Caco-2 (cell line): ENCODE measurements at regions not wholly inside any gene's neighbourhood (a gene's known extent, or its start where the extent isn't known, plus 50 kb on each side); places are given as distances from the start of the nearest gene placed in this dataset.

Experiments
- BruUV-seq: library from RNA; stranded (reverse); fragments of 400-500 nt; replicated peaks from 2 replicates; lab custom pipeline; 2021; lab: Mats Ljungman, UMichigan
- CTCF ChIA-PET: fragments of 300-600 bp; sonication (Branson Sonifier 250); formaldehyde crosslinking; loops from one replicate; lab custom pipeline; 2022; ENCODE audit warnings: antibody characterized with exemption; lab: Charles Lee
- POLR2A ChIA-PET: fragments of 300-600 bp; sonication (Branson Sonifier 250); formaldehyde crosslinking; loops from one replicate; lab custom pipeline; 2022; ENCODE audit warnings: antibody characterized with exemption; lab: Charles Lee
- DNase-seq, 2 experiments: peaks; one replicate each; pipeline versions ENCODE4 v3.0.0 to v3.0.0-alpha.2; 2020 to 2022
- H3K27me3 ChIP-seq: replicated peaks from 2 replicates; pipeline ENCODE4 v1.6.0; 2011; ENCODE audit warnings: low read length; ENCODE audit not compliant: control insufficient read depth, insufficient read depth
- H3K36me3 ChIP-seq: 2 replicates; pipeline ENCODE4 v1.5.1; 2011; ENCODE audit warnings: low read length; ENCODE audit not compliant: control insufficient read depth, insufficient read depth
- H3K4me1 ChIP-seq: fragments of 250-450 bp; sonication (Bioruptor Pico); 2 replicates; pipeline ENCODE4 v1.5.1; 2020; ENCODE audit warnings: mild to moderate bottlenecking
- H3K4me3 ChIP-seq: 2 replicates; pipeline ENCODE4 v1.5.1; 2011; ENCODE audit warnings: low read depth, mild to moderate bottlenecking, control low read depth, low read length
- H3K9me3 ChIP-seq: fragments of 250-450 bp; sonication (Bioruptor Pico); 2 replicates; pipeline ENCODE4 v1.5.1; 2020; ENCODE audit warnings: mild to moderate bottlenecking, moderate library complexity
- H3K27ac Mint-ChIP-seq: one replicate; pipeline ENCODE4 v1.8.0; 2022; ENCODE audit warnings: mixed read lengths; ENCODE audit not compliant: unreplicated experiment
- H3K27me3 Mint-ChIP-seq: one replicate; pipeline ENCODE4 v1.8.0; 2022; ENCODE audit warnings: mixed read lengths; ENCODE audit not compliant: insufficient read depth, unreplicated experiment
- H3K36me3 Mint-ChIP-seq: one replicate; pipeline ENCODE4 v1.8.0; 2022; ENCODE audit warnings: mild to moderate bottlenecking, mixed read lengths; ENCODE audit not compliant: insufficient read depth, unreplicated experiment
- H3K4me1 Mint-ChIP-seq: one replicate; pipeline ENCODE4 v1.8.0; 2022; ENCODE audit warnings: low read depth, mixed read lengths; ENCODE audit not compliant: unreplicated experiment
- H3K4me3 Mint-ChIP-seq: one replicate; pipeline ENCODE4 v1.8.0; 2022; ENCODE audit warnings: mild to moderate bottlenecking, moderate library complexity, mixed read lengths; ENCODE audit not compliant: unreplicated experiment
- H3K9me3 Mint-ChIP-seq: one replicate; pipeline ENCODE4 v1.8.0; 2022; ENCODE audit warnings: mixed read lengths; ENCODE audit not compliant: unreplicated experiment
- intact Hi-C: fragments of 100-400 bp; cut with micrococcal nuclease; formaldehyde crosslinking; loops from one replicate; pipeline ENCODE4 v1.10.0; 2022; ENCODE audit not compliant: unreplicated experiment
- TF ChIP-seq, protein P1 (sequence below), 2 experiments: fragments of 200-600 bp in 1 of 2; IDR thresholded peaks; 1 replicate in 1 of 2; 2 replicates in 1 of 2; pipeline versions ENCODE4 v1.5.1 to v1.8.0; 2011 to 2022; ENCODE audit warnings: antibody characterized with exemption in 1 of 2, control low read depth in 1 of 2, inconsistent platforms in 1 of 2, low read depth in 1 of 2, low read length in 1 of 2, mild to moderate bottlenecking in 1 of 2, moderate library complexity in 1 of 2; ENCODE audit not compliant: insufficient read depth in 1 of 2, severe bottlenecking in 1 of 2, unreplicated experiment in 1 of 2

DNA sequence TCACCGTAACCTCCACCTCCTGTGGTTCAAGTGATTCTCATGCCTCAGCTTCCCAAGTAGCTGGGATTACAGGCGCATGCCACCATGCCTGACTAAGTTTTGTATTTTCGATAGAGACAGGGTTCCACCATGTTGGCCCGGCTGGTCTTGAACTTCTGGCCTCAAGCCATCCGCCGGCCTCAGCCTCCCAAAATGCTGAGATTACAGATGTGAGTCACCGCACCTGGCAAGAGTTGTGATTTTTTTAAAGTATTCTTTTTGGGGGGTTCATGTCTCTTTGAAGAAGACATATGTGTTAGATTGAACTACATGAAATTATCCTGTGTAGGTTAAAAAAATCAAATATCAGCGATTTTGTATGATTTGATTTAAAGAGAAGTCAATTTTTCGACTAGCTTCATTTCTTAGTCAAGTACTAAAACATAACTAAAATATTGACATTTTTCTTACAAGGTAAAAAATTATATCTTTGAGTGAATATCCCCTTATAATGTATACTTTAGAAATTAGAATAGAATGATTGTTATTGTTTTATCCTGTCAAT is 60.3 kb upstream of the ANTXR2 start:
- Mint-ChIP-seq H3K27me3 (peaks cover 2% of the 10 kb centered on the region), H3K36me3 (no peaks in the 10 kb centered on the region), H3K4me3 (no peak overlapping the region), H3K4me1 (peaks cover 7% of the 10 kb centered on the region), H3K27ac (no peak overlapping the region), H3K9me3 (no peaks in the 10 kb centered on the region)
- Histone ChIP-seq H3K36me3 (no peaks in the 10 kb centered on the region), H3K27me3 (no peaks in the 10 kb centered on the region), H3K4me1 (no peaks in the 10 kb centered on the region), H3K9me3 (no peaks in the 10 kb centered on the region), H3K4me3 (no peak overlapping the region)
- DNase-seq: no peak
- CTCF ChIA-PET: no interaction called here
- TF ChIP-seq, protein P1, sequence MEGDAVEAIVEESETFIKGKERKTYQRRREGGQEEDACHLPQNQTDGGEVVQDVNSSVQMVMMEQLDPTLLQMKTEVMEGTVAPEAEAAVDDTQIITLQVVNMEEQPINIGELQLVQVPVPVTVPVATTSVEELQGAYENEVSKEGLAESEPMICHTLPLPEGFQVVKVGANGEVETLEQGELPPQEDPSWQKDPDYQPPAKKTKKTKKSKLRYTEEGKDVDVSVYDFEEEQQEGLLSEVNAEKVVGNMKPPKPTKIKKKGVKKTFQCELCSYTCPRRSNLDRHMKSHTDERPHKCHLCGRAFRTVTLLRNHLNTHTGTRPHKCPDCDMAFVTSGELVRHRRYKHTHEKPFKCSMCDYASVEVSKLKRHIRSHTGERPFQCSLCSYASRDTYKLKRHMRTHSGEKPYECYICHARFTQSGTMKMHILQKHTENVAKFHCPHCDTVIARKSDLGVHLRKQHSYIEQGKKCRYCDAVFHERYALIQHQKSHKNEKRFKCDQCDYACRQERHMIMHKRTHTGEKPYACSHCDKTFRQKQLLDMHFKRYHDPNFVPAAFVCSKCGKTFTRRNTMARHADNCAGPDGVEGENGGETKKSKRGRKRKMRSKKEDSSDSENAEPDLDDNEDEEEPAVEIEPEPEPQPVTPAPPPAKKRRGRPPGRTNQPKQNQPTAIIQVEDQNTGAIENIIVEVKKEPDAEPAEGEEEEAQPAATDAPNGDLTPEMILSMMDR (IDR thresholded peaks at IDR 0.05; ENCODE audit: insufficient read depth in 1 of 2, low read depth in 1 of 2, low read length in 1 of 2, severe bottlenecking in 1 of 2, unreplicated experiment in 1 of 2): no peak
- BruUV-seq: no TSS peak
- intact Hi-C loops: no loop called here
- POLR2A ChIA-PET: no interaction called here

GRCh38 chr4:80129785-80130184 is 56.8 kb upstream of the ANTXR2 start:
- CTCF ChIA-PET: no interaction called here
- no peaks in the 10 kb centered on the region for H3K4me1 Mint-ChIP-seq
- H3K9me3 Mint-ChIP-seq: no peaks in the 10 kb centered on the region
- POLR2A ChIA-PET: no interaction called here
- no peaks in the 10 kb centered on the region for H3K36me3 Mint-ChIP-seq
- no peak overlapping the region for H3K27ac Mint-ChIP-seq
- Histone ChIP-seq H3K27me3 (no peaks in the 10 kb centered on the region), H3K4me3 (no peak overlapping the region), H3K4me1 (no peaks in the 10 kb centered on the region), H3K9me3 (no peaks in the 10 kb centered on the region), H3K36me3 (no peaks in the 10 kb centered on the region)
- no peak for DNase-seq
- TF ChIP-seq, protein P1 (IDR thresholded peaks at IDR 0.05; ENCODE audit: insufficient read depth in 1 of 2, low read depth in 1 of 2, low read length in 1 of 2, severe bottlenecking in 1 of 2, unreplicated experiment in 1 of 2): no peak
- intact Hi-C loops: no loop called here
- BruUV-seq: no TSS peak
- H3K4me3 Mint-ChIP-seq: no peak overlapping the region
- peaks cover 5% of the 10 kb centered on the region for H3K27me3 Mint-ChIP-seq

DNA sequence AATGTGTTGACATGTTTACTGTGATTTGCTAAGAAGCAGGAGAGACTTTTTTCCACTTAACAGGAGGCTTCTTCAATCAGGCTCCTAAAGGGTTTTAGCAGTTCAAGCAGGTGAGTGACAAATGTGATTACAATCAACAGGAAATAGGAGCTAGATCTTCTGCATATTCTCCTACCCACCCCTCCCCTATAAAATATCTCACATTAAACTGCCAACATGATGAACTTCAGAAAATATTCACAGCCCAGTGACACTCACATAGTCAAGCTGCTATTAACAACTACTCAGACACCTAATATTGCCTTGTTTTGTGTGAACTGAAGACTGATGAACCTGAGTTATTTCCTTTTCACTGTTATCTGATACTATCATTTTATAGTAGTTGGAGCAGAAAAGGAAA is 55.9 kb upstream of the ANTXR2 start:
- no peaks in the 10 kb centered on the region for H3K4me1 ChIP-seq
- DNase-seq: no peak
- intact Hi-C loops: no loop called here

More for the DNA sequence above, 55.9 kb upstream of the ANTXR2 start:
- Histone ChIP-seq H3K36me3 (no peaks in the 10 kb centered on the region), H3K27me3 (no peaks in the 10 kb centered on the region), H3K9me3 (no peaks in the 10 kb centered on the region), H3K4me3 (no peak overlapping the region)
- peaks cover 5% of the 10 kb centered on the region for H3K27me3 Mint-ChIP-seq
- no peaks in the 10 kb centered on the region for H3K9me3 Mint-ChIP-seq
- BruUV-seq: no TSS peak
- no peak overlapping the region for H3K4me3 Mint-ChIP-seq
- POLR2A ChIA-PET: no interaction called here
- no peaks in the 10 kb centered on the region for H3K36me3 Mint-ChIP-seq
- CTCF ChIA-PET: no interaction called here
- no peak overlapping the region for H3K27ac Mint-ChIP-seq
- TF ChIP-seq, protein P1 (IDR thresholded peaks at IDR 0.05; ENCODE audit: insufficient read depth in 1 of 2, low read depth in 1 of 2, low read length in 1 of 2, severe bottlenecking in 1 of 2, unreplicated experiment in 1 of 2): no peak
- no peaks in the 10 kb centered on the region for H3K4me1 Mint-ChIP-seq
